GM23248 (cell line): ENCODE measurements at regions not wholly inside any gene's neighbourhood (a gene's known extent, or its start where the extent isn't known, plus 50 kb on each side); places are given as distances from the start of the nearest gene placed in this dataset.

Experiments
- EZH2 ChIP-seq: fragments of 200-600 bp; sonication (generic); IDR thresholded peaks from 2 replicates; pipeline ENCODE4 v1.6.1; 2018; ENCODE audit warnings: antibody characterized with exemption, mild to moderate bottlenecking; ENCODE audit not compliant: insufficient read depth, poor library complexity, severe bottlenecking
- EZH2phosphoT487 ChIP-seq: fragments of 200-600 bp; sonication (generic); IDR thresholded peaks from 2 replicates; pipeline ENCODE4 v1.6.1; 2018; ENCODE audit warnings: antibody characterized with exemption, moderate library complexity, mild to moderate bottlenecking, low read depth; ENCODE audit not compliant: insufficient read depth

DNA sequence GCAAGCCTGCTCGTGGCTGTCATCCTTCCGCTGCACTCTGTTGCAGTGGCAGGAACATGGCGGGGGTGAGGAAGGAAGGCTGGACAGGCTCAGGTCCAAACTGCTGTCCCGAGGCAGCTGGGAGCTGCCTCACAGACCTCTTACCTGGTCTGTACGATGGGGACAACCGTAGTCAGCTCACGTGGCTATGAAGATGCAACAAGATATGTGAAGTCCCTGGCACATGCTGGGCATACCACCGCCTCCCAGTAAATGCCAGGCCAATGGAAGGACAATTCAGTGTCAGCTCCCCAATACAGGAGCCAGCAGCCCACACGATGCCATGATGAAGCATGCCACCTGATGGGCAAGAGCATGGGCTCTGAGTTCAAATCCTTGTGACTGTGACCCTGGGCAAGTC, 344.4 kb downstream of the CYRIA start:
- TF ChIP-seq EZH2, result no peak
- TF ChIP-seq EZH2phosphoT487, result no peak
